Mesodermal cell (in vitro differentiated cells): ENCODE measurements at regions not wholly inside any gene's neighbourhood (a gene's known extent, or its start where the extent isn't known, plus 50 kb on each side); places are given as distances from the start of the nearest gene placed in this dataset.

Experiments used
- H3K27ac ChIP-seq: 2 replicates; pipeline ENCODE4 v1.7.0; 2013; ENCODE audit warnings: mild to moderate bottlenecking, low read depth, low read length, moderate library complexity; ENCODE audit not compliant: severe bottlenecking
- H3K36me3 ChIP-seq: 2 replicates; pipeline ENCODE4 v1.7.1; 2013; ENCODE audit warnings: mild to moderate bottlenecking, low read length, moderate library complexity; ENCODE audit not compliant: control insufficient read depth, insufficient read depth
- H3K4me1 ChIP-seq: one replicate; pipeline ENCODE4 v1.7.1; 2013; ENCODE audit warnings: mild to moderate bottlenecking, low read length; ENCODE audit not compliant: insufficient read depth, control insufficient read depth, poor library complexity, severe bottlenecking
- H3K4me3 ChIP-seq: 2 replicates; pipeline ENCODE4 v1.7.0; 2013; ENCODE audit warnings: low read length, control low read depth, mild to moderate bottlenecking; ENCODE audit not compliant: insufficient read depth, poor library complexity, severe bottlenecking; ENCODE audit errors: extremely low read depth
- H3K9me3 ChIP-seq: 2 replicates; pipeline ENCODE4 v1.7.1; 2013; ENCODE audit warnings: mild to moderate bottlenecking, low read length, moderate library complexity; ENCODE audit not compliant: control insufficient read depth
- WGBS, 2 experiments: methylation state at CpG; one replicate each; pipeline ENCODE4 v1.1.5; 2013; ENCODE audit warnings: missing lambda C conversion rate in 2 of 2; ENCODE audit not compliant: insufficient coverage in 2 of 2; 5-methylcytosine and 5-hydroxymethylcytosine counted together

- H3K4me3 ChIP-seq, result no peak overlapping the region
- H3K9me3 ChIP-seq, result no peaks in the 10 kb centered on the region
- WGBS, 2 experiments, result 84 to 95% methylated on average over 10 to 12 of the region's 14 CpGs
- H3K4me1 ChIP-seq, result no peaks in the 10 kb centered on the region
- no peaks in the 10 kb centered on the region for H3K36me3 ChIP-seq
- H3K27ac ChIP-seq, result no peak overlapping the region
Observed at GRCh38 chr16:55116165-55116920, 185.7 kb downstream of the IRX5 start.

- 95% methylated on average over 6 to 8 of the region's 10 CpGs for WGBS, 2 experiments
- no peak overlapping the region for H3K27ac ChIP-seq
- no peaks in the 10 kb centered on the region for H3K9me3 ChIP-seq
Observed at GRCh38 chr16:55118701-55119260, 188.1 kb downstream of the IRX5 start.

GRCh38 chr16:55120408-55120807 lies 189.7 kb downstream of the IRX5 start:
- H3K9me3 ChIP-seq, result no peaks in the 10 kb centered on the region

More at GRCh38 chr16:55118701-55119260, 188.1 kb downstream of the IRX5 start:
- no peaks in the 10 kb centered on the region for H3K4me1 ChIP-seq
- H3K36me3 ChIP-seq, result no peaks in the 10 kb centered on the region
- H3K4me3 ChIP-seq, result no peak overlapping the region

GRCh38 chr16:55120826-55121225 lies 190.2 kb downstream of the IRX5 start:
- Histone ChIP-seq H3K27ac (no peak overlapping the region), H3K9me3 (no peaks in the 10 kb centered on the region), H3K4me3 (no peak overlapping the region), H3K36me3 (no peaks in the 10 kb centered on the region), H3K4me1 (no peaks in the 10 kb centered on the region)
- WGBS, 2 experiments, result 87 to 94% methylated on average over 2 to 3 of the region's 4 CpGs

More at GRCh38 chr16:55120408-55120807, 189.7 kb downstream of the IRX5 start:
- WGBS, 2 experiments, result 57 to 75% methylated on average over 1 to 2 of the region's 2 CpGs
- no peak overlapping the region for H3K27ac ChIP-seq
- no peaks in the 10 kb centered on the region for H3K4me1 ChIP-seq
- no peaks in the 10 kb centered on the region for H3K36me3 ChIP-seq
- H3K4me3 ChIP-seq, result no peak overlapping the region

GRCh38 chr16:55123652-55124051 lies 193.0 kb downstream of the IRX5 start:
- Histone ChIP-seq H3K36me3 (no peaks in the 10 kb centered on the region), H3K9me3 (no peaks in the 10 kb centered on the region), H3K4me1 (no peaks in the 10 kb centered on the region), H3K27ac (no peak overlapping the region), H3K4me3 (no peak overlapping the region)
- whole genome bisulfite sequencing, 2 experiments, result 80 to 100% methylated on average over 1 of the region's 1 CpG

- Histone ChIP-seq H3K9me3 (no peaks in the 10 kb centered on the region), H3K27ac (no peak overlapping the region), H3K36me3 (no peaks in the 10 kb centered on the region), H3K4me1 (no peaks in the 10 kb centered on the region), H3K4me3 (no peak overlapping the region)
- 89 to 96% methylated on average over 8 of the region's 8 CpGs for whole genome bisulfite sequencing, 2 experiments
Observed at GRCh38 chr16:55125818-55126385, 195.2 kb downstream of the IRX5 start.

GRCh38 chr16:55126456-55126855 lies 195.8 kb downstream of the IRX5 start:
- H3K27ac ChIP-seq, result no peak overlapping the region
- H3K9me3 ChIP-seq, result no peaks in the 10 kb centered on the region
- no peaks in the 10 kb centered on the region for H3K36me3 ChIP-seq
- H3K4me3 ChIP-seq, result no peak overlapping the region
- H3K4me1 ChIP-seq, result no peaks in the 10 kb centered on the region
- WGBS, 2 experiments, result 82% methylated on average over 5 to 8 of the region's 8 CpGs

GRCh38 chr16:55130456-55130855 lies 193.5 kb upstream of the IRX6 start:
- Histone ChIP-seq H3K4me3 (no peak overlapping the region), H3K9me3 (no peaks in the 10 kb centered on the region), H3K27ac (no peak overlapping the region), H3K4me1 (no peaks in the 10 kb centered on the region), H3K36me3 (no peaks in the 10 kb centered on the region)
- WGBS, 2 experiments, result 89 to 95% methylated on average over 11 to 12 of the region's 12 CpGs

GRCh38 chr16:55130911-55131310 lies 193.1 kb upstream of the IRX6 start:
- no peaks in the 10 kb centered on the region for H3K36me3 ChIP-seq
- H3K27ac ChIP-seq, result no peak overlapping the region
- H3K9me3 ChIP-seq, result no peaks in the 10 kb centered on the region
- H3K4me1 ChIP-seq, result no peaks in the 10 kb centered on the region
- H3K4me3 ChIP-seq, result no peak overlapping the region
- WGBS, 2 experiments, result 100% methylated on average over 2 of the region's 2 CpGs; no CpG with 5 or more reads in 1 of the 2 experiments

GRCh38 chr16:55133654-55134053 lies 190.3 kb upstream of the IRX6 start:
- WGBS, 2 experiments, result 49 to 82% methylated on average over 2 to 3 of the region's 3 CpGs
- no peak overlapping the region for H3K4me3 ChIP-seq
- H3K36me3 ChIP-seq, result no peaks in the 10 kb centered on the region
- H3K4me1 ChIP-seq, result no peaks in the 10 kb centered on the region
- H3K9me3 ChIP-seq, result no peaks in the 10 kb centered on the region
- H3K27ac ChIP-seq, result no peak overlapping the region
